ENCODE measurements at regions not wholly inside any gene's neighbourhood (a gene's known extent, or its start where the extent isn't known, plus 50 kb on each side); places are given as distances from the start of the nearest gene placed in this dataset.

GRCh38 chr16:13696017-13696416 lies 223.9 kb upstream of the ERCC4 start:
- TF ChIP-seq, protein P1, sequence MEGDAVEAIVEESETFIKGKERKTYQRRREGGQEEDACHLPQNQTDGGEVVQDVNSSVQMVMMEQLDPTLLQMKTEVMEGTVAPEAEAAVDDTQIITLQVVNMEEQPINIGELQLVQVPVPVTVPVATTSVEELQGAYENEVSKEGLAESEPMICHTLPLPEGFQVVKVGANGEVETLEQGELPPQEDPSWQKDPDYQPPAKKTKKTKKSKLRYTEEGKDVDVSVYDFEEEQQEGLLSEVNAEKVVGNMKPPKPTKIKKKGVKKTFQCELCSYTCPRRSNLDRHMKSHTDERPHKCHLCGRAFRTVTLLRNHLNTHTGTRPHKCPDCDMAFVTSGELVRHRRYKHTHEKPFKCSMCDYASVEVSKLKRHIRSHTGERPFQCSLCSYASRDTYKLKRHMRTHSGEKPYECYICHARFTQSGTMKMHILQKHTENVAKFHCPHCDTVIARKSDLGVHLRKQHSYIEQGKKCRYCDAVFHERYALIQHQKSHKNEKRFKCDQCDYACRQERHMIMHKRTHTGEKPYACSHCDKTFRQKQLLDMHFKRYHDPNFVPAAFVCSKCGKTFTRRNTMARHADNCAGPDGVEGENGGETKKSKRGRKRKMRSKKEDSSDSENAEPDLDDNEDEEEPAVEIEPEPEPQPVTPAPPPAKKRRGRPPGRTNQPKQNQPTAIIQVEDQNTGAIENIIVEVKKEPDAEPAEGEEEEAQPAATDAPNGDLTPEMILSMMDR (conservative IDR thresholded peaks at IDR 0.05; ENCODE audit: low read depth, low read length) = no peak
- DNase-seq (ENCODE audit: low read depth) = no peak
- no peak overlapping the region for H3K4me3 ChIP-seq (ENCODE audit: low read depth, low read length)

- TF ChIP-seq, protein P1 (conservative IDR thresholded peaks at IDR 0.05; ENCODE audit: low read depth, low read length) = no peak
- no peak for DNase-seq (ENCODE audit: low read depth)
- no peak overlapping the region for H3K4me3 ChIP-seq (ENCODE audit: low read depth, low read length)
These were observed 222.9 kb upstream of the ERCC4 start for GRCh38 chr16:13697013-13697412.

DNA sequence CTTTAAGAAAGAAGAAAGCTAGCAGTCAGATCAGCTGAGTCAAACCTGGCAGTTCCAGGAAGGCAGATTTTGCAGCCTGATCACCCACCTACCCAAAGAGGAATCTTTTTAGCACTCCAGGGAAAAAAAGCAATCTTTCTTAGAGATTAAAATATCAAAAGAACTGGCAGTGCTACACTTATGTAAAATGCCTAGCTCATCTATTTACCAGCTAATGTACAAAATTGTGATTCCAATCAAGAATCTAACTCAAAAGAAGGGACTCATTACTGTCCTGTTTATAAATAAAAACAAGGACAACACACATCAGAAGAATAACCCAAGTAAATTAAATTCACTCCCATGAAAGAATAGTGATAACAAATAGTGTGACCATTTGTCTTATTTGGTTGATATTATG lies 222.4 kb upstream of the ERCC4 start:
- TF ChIP-seq, protein P1 (conservative IDR thresholded peaks at IDR 0.05; ENCODE audit: low read depth, low read length) = no peak
- no peak overlapping the region for H3K4me3 ChIP-seq (ENCODE audit: low read depth, low read length)
- no peak for DNase-seq (ENCODE audit: low read depth)

DNA sequence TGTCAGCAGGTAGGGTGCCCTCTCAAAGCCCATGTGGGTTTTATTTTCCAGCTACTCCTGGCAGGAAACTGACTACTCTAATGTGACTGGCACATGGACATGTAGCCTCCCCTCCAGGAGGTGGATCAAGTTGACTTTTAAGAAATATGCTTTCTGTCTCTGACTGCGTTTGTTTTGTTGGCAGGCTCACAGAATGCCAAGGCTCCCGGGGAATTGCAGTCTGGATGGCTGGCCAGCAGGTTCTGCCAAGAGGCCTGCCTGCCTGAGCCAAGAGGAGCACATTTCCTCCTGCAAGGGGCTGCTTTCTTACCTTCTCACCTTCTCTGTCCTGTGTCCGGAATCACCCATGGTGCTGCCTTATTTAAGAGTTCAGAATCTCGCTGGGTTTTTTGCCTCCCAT lies 217.3 kb upstream of the ERCC4 start:
- no peak overlapping the region for H3K4me3 ChIP-seq (ENCODE audit: low read depth, low read length)
- TF ChIP-seq, protein P1 (conservative IDR thresholded peaks at IDR 0.05; ENCODE audit: low read depth, low read length) = no peak
- DNase-seq (ENCODE audit: low read depth) = no peak

- TF ChIP-seq, protein P1 (conservative IDR thresholded peaks at IDR 0.05; ENCODE audit: low read depth, low read length) = no peak
- no peak overlapping the region for H3K4me3 ChIP-seq (ENCODE audit: low read depth, low read length)
- no peak for DNase-seq (ENCODE audit: low read depth)
These were observed 211.4 kb upstream of the ERCC4 start for GRCh38 chr16:13708347-13709120.

GRCh38 chr16:13718748-13719147 lies 201.2 kb upstream of the ERCC4 start:
- no peak for DNase-seq (ENCODE audit: low read depth)
- no peak overlapping the region for H3K4me3 ChIP-seq (ENCODE audit: low read depth, low read length)
- TF ChIP-seq, protein P1 (conservative IDR thresholded peaks at IDR 0.05; ENCODE audit: low read depth, low read length) = no peak

GRCh38 chr16:13727943-13728342 lies 192.0 kb upstream of the ERCC4 start:
- TF ChIP-seq, protein P1 (conservative IDR thresholded peaks at IDR 0.05; ENCODE audit: low read depth, low read length) = no peak
- DNase-seq (ENCODE audit: low read depth) = no peak

More at GRCh38 chr16:13727943-13728342, 192.0 kb upstream of the ERCC4 start:
- H3K4me3 ChIP-seq (ENCODE audit: low read depth, low read length) = no peak overlapping the region

Measured in choroid plexus epithelial cell (primary cell).